ENCODE measurements at regions not wholly inside any gene's neighbourhood (a gene's known extent, or its start where the extent isn't known, plus 50 kb on each side); places are given as distances from the start of the nearest gene placed in this dataset.

GRCh38 chr4:162705130-162705803 lies 461.4 kb downstream of the NAF1 start:
- TF ChIP-seq CTCF (IDR thresholded peaks at IDR 0.05) (no peak), POLR2A (IDR thresholded peaks at IDR 0.05) (no peak)
